WERI-Rb-1 (cell line): ENCODE measurements at regions not wholly inside any gene's neighbourhood (a gene's known extent, or its start where the extent isn't known, plus 50 kb on each side); places are given as distances from the start of the nearest gene placed in this dataset.

Experiments
- DNase-seq: peaks from one replicate; pipeline ENCODE4 v3.0.0-alpha.2; 2020
- H3K27ac ChIP-seq: fragments of 250-450 bp; sonication (Bioruptor Pico); 2 replicates; pipeline ENCODE4 v1.5.1; 2020; ENCODE audit warnings: mild to moderate bottlenecking, moderate library complexity
- H3K27me3 ChIP-seq: fragments of 250-450 bp; sonication (Bioruptor Pico); 2 replicates; pipeline ENCODE4 v1.5.1; 2021; ENCODE audit warnings: mild to moderate bottlenecking, low read depth, moderate library complexity; ENCODE audit not compliant: insufficient read depth, severe bottlenecking
- H3K36me3 ChIP-seq: fragments of 250-450 bp; sonication (Bioruptor Pico); 2 replicates; pipeline ENCODE4 v1.5.1; 2020; ENCODE audit warnings: mild to moderate bottlenecking, moderate library complexity
- H3K4me3 ChIP-seq: 2 replicates; pipeline ENCODE4 v1.5.1; 2011; ENCODE audit warnings: low read depth, mild to moderate bottlenecking, control low read depth, low read length
- H3K9me3 ChIP-seq: fragments of 250-450 bp; sonication (Bioruptor Pico); 2 replicates; pipeline ENCODE4 v1.5.1; 2021; ENCODE audit warnings: mild to moderate bottlenecking, moderate library complexity; ENCODE audit not compliant: severe bottlenecking
- TF ChIP-seq, protein P1 (sequence below): IDR thresholded peaks from 2 replicates; pipeline ENCODE4 v1.5.1; 2011; ENCODE audit warnings: low read depth, mild to moderate bottlenecking, control low read depth, inconsistent platforms, low read length

GRCh38 chr7:130988443-130988842 lies 254.4 kb upstream of the KLF14 start:
- Histone ChIP-seq H3K27ac (no peak overlapping the region), H3K9me3 (no peaks in the 10 kb centered on the region), H3K4me3 (no peak overlapping the region), H3K36me3 (no peaks in the 10 kb centered on the region), H3K27me3 (no peaks in the 10 kb centered on the region)
- DNase-seq, result no peak
- TF ChIP-seq, protein P1, sequence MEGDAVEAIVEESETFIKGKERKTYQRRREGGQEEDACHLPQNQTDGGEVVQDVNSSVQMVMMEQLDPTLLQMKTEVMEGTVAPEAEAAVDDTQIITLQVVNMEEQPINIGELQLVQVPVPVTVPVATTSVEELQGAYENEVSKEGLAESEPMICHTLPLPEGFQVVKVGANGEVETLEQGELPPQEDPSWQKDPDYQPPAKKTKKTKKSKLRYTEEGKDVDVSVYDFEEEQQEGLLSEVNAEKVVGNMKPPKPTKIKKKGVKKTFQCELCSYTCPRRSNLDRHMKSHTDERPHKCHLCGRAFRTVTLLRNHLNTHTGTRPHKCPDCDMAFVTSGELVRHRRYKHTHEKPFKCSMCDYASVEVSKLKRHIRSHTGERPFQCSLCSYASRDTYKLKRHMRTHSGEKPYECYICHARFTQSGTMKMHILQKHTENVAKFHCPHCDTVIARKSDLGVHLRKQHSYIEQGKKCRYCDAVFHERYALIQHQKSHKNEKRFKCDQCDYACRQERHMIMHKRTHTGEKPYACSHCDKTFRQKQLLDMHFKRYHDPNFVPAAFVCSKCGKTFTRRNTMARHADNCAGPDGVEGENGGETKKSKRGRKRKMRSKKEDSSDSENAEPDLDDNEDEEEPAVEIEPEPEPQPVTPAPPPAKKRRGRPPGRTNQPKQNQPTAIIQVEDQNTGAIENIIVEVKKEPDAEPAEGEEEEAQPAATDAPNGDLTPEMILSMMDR, result no peak

DNA sequence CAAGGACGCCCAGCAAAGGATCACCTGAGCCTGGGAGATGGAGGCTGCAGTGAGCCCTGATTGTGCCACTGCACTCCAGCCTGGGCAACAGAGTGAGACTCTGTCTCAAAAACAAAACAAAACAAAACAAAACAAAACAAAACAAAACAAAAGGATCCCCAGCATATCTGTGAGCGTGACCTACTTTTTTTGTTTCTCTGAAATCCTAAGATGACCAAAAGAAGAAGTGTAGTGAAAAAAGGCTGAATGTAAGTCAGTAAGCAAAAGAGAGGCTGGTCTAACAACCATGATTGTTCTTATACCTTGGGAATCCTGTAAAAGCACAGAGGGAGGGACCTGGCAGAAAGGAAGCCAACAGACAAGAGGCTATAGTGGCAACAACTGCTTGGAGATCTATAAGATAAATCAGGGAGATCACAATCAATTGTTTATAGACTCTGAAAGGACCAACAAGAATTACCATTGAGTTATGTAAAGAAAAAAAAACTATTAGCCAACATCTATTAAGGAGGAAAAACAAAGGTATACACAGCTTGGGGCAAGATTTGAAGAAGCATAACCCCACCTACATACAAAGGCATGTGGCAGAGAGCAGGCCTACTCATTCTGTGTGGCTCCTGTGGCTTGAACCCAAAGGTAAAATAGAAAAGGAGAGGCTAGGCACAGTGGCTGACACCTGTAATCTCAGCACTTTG lies 255.2 kb upstream of the KLF14 start:
- no peak overlapping the region for H3K27ac ChIP-seq
- H3K36me3 ChIP-seq, result no peaks in the 10 kb centered on the region
- H3K4me3 ChIP-seq, result no peak overlapping the region
- TF ChIP-seq, protein P1, result no peak
- H3K9me3 ChIP-seq, result no peaks in the 10 kb centered on the region
- no peaks in the 10 kb centered on the region for H3K27me3 ChIP-seq
- DNase-seq, result no peak

- DNase-seq, result no peak
- H3K4me3 ChIP-seq, result no peak overlapping the region
- TF ChIP-seq, protein P1, result no peak
- H3K27ac ChIP-seq, result no peak overlapping the region
- no peaks in the 10 kb centered on the region for H3K9me3 ChIP-seq
- no peaks in the 10 kb centered on the region for H3K36me3 ChIP-seq
- no peaks in the 10 kb centered on the region for H3K27me3 ChIP-seq
These were observed 256.3 kb upstream of the KLF14 start for GRCh38 chr7:130990178-130990832.

DNA sequence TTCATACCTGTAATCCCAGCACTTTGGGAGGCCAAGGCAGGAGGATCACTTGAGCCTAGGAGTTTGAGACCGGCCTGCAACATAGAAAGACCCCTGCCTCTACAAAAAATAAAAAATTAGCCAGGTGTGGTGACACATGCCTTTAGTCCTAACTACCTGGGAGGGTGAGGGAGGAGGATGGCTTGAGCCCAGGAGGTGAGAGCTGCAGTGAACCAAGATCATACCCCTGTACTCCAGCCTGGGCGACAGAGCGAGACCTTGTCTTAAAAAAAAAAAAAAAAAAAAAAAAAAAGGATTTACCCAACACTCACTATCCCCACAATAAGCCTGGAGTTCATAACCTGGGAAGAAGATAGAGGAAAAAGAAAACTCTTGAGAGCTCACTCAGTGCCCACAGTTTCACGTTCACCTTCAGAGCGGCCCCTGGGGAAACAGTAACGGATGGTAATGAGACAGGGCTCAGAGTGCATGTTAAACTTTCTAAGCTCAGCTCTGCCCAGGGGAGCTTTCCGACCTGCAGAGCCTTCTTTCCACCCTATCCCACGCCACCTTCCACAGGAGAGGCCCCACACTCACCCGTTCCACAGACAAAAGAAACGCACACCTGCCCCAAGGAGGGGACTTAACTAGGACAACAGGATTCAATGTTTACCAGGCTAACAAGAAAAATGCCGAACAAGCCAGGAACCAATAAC lies 259.8 kb upstream of the KLF14 start:
- no peaks in the 10 kb centered on the region for H3K9me3 ChIP-seq
- no peak for DNase-seq
- H3K27me3 ChIP-seq, result no peaks in the 10 kb centered on the region
- no peaks in the 10 kb centered on the region for H3K36me3 ChIP-seq
- H3K4me3 ChIP-seq, result no peak overlapping the region
- TF ChIP-seq, protein P1, result no peak
- H3K27ac ChIP-seq, result no peak overlapping the region

GRCh38 chr7:130994378-130995115 lies 260.5 kb upstream of the KLF14 start:
- H3K9me3 ChIP-seq, result no peaks in the 10 kb centered on the region
- H3K27ac ChIP-seq, result no peak overlapping the region
- TF ChIP-seq, protein P1, result no peak
- H3K4me3 ChIP-seq, result no peak overlapping the region
- H3K27me3 ChIP-seq, result no peaks in the 10 kb centered on the region
- H3K36me3 ChIP-seq, result no peaks in the 10 kb centered on the region
- no peak for DNase-seq
